DND-41 (cell line): ENCODE measurements at regions not wholly inside any gene's neighbourhood (a gene's known extent, or its start where the extent isn't known, plus 50 kb on each side); places are given as distances from the start of the nearest gene placed in this dataset.

Source experiments
- EZH2 ChIP-seq: IDR thresholded peaks from 3 replicates; pipeline ENCODE4 v1.6.1; 2012; ENCODE audit warnings: borderline replicate concordance, low read depth, mild to moderate bottlenecking, moderate library complexity, low read length, inconsistent platforms; ENCODE audit not compliant: severe bottlenecking
- TF ChIP-seq, protein P1 (sequence below): IDR thresholded peaks from 2 replicates; pipeline ENCODE4 v1.5.1; 2012; ENCODE audit warnings: borderline replicate concordance, low read length, moderate library complexity, mild to moderate bottlenecking; ENCODE audit not compliant: poor library complexity, severe bottlenecking; ENCODE audit errors: extremely low read depth

DNA sequence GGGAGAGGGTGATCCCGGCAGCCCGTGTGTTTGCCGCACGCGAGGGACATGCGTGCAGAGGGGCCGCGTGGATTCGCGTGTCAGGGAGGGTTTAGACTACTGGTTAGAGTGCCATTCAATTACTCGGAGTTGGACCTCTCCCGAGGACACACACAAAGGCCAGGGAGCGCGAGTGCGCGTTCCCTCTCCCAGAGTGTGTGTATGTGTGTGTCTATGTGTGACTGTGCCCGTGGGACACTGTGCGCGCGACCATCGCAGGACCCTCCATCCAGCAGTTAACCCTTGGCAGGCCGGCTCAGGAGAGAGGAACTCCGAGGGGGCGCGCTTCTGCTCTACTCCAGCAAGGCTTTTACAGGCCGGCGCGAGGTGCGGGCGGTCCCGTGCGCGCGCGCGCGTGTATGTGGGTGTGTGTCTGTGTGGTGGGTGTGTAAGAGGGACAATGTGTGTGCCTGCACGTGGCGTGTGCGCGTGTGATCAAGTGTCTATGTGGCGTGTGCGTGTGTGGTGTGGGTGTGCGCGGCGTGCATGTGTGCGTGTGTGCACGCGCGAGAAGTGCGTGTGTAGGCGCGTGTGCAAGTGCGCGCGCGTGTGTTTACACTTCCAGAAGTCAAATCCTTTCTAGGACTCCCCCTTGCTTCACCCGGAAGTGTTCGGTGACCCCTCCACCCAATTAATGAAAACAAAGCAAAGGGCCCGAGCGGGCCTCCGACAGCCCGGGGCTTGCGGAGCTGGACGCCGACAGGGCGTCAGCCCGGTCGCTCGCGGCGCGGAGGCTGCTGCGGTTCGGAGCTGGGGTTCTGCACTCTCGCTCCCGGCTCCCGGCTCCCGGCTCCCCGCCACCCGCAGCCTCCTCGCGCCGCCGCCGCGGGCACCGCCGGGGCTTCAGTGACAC, 75.3 kb upstream of the TBCA start:
- TF ChIP-seq, protein P1, sequence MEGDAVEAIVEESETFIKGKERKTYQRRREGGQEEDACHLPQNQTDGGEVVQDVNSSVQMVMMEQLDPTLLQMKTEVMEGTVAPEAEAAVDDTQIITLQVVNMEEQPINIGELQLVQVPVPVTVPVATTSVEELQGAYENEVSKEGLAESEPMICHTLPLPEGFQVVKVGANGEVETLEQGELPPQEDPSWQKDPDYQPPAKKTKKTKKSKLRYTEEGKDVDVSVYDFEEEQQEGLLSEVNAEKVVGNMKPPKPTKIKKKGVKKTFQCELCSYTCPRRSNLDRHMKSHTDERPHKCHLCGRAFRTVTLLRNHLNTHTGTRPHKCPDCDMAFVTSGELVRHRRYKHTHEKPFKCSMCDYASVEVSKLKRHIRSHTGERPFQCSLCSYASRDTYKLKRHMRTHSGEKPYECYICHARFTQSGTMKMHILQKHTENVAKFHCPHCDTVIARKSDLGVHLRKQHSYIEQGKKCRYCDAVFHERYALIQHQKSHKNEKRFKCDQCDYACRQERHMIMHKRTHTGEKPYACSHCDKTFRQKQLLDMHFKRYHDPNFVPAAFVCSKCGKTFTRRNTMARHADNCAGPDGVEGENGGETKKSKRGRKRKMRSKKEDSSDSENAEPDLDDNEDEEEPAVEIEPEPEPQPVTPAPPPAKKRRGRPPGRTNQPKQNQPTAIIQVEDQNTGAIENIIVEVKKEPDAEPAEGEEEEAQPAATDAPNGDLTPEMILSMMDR: no peak
- no peak for TF ChIP-seq EZH2
